HG02571 (cell line): ENCODE measurements at regions not wholly inside any gene's neighbourhood (a gene's known extent, or its start where the extent isn't known, plus 50 kb on each side); places are given as distances from the start of the nearest gene placed in this dataset.
"Not testable (repeated sequence)": the region's sequence is repeated elsewhere in the genome, so short reads cannot be mapped to it uniquely, and the experiment has no call there.

Experiments used
- ATAC-seq: cut with Tn5 transposase; IDR thresholded peaks from one replicate; pipeline ENCODE4 v1.9.1; 2021; ENCODE audit warnings: mild to moderate bottlenecking, moderate library complexity; ENCODE audit not compliant: unreplicated experiment

- ATAC-seq, result not testable (repeated sequence)
Observed at GRCh38 chr10:76815505-76815904, 822.1 kb downstream of the KCNMA1 start.

- ATAC-seq, result no peak
Observed at GRCh38 chr10:76811430-76811829, 826.2 kb downstream of the KCNMA1 start.

DNA sequence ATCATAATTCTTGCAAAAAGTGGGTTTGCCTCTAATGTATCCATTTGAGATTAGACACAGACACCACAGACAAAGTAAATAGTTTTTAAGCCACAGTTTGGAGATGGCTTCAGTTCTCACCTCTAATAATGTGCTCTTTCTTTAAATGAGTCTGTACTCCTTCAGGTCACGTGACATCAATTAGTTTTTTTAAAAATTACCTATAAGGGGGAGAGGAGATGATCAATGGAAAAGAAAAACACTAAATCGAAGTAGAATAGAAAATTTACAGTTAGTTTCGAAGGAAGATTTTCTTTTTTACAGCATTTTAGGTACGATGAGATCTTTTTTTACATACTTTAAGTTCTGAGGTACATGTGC lies 849.2 kb downstream of the KCNMA1 start:
- ATAC-seq, result no peak

DNA sequence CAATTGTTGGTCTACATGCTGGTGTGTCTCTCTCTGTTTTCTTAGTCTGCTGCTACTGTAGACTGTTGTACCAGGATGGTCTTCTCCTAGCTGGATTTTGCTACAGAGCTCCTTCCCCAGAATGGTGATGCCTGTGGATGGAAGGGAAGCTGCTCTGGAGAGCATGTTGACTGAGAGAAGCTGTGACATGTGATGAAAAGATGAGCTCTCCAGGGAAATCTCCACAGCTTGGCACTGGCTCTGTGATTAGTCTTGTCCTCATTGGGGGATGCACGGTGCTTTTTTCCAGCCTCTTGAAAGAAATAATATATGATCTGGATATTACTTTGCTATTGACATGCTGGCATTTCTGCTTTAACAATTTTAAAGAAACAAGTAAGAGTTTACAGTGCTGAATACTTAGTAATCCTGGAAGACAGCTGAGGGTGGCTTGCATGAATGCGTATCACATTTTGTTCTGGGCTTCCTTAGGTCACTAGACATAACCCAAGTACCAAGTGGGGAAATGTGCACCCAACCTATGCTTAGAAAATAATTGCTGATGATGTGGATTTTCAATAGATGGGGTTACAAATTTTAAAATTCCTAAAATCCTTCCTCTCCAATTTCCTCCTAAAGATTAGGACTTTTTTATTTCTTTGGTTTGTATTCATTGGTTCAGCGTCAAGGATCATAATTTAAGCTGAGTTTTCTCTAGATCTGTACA lies 849.7 kb downstream of the KCNMA1 start:
- no peak for ATAC-seq

DNA sequence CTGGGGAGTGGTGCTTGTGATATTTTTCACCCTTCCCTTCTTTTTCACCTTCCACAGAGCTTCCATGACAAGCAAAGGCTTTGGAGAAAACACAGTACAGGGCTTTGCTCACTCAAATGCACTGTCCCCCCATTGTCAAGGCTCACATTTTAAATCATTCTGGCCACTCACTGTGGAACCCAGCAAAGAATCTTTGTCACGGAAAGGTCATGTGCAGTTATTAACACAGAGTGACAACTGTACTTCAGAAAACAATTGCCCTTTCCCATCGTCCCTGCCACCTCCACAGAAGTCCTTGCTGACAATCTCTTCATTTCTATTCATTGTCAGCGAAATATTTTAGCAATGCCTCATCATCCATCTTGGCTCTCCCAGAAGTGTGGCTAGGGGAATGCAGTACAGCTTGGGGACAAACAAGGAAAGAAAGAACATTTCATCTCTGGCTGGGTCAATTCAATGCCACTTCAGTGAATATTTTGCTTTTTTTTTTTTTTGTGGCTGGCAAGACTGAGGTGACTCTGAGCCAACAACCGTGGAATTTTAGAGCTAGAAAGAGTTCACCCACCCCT lies 851.0 kb downstream of the KCNMA1 start:
- no peak for ATAC-seq

GRCh38 chr10:76784076-76784475 lies 853.5 kb downstream of the KCNMA1 start:
- ATAC-seq, result no peak

GRCh38 chr10:76779796-76780301 lies 857.8 kb downstream of the KCNMA1 start:
- no peak for ATAC-seq

- no peak for ATAC-seq
Observed at GRCh38 chr10:76778914-76779795, 858.5 kb downstream of the KCNMA1 start.

- no peak for ATAC-seq
Observed at GRCh38 chr10:76774987-76775603, 862.5 kb downstream of the KCNMA1 start.

- ATAC-seq, result no peak
Observed at GRCh38 chr10:76769582-76769981, 868.0 kb downstream of the KCNMA1 start.

DNA sequence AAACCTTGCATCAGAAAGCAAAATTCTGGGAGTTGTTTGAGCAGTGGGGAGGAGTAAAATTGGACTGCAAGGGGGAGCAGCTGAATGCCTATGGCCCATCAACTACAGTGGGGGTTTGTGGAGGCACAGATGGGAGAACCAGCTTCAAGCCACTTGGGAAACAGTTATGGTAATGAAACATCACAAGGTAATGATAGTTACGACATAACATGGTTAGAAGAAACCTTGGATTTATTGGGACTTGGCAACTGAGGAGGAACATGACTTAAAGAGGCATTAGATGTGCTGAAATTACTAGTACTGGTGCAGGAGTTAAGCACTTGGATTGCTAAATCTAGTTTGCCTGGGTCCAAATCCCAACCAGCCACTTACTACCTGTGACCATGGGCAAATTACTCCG lies 868.4 kb downstream of the KCNMA1 start:
- ATAC-seq, result no peak

- ATAC-seq, result no peak
Observed at GRCh38 chr10:76766682-76767081, 870.9 kb downstream of the KCNMA1 start.

DNA sequence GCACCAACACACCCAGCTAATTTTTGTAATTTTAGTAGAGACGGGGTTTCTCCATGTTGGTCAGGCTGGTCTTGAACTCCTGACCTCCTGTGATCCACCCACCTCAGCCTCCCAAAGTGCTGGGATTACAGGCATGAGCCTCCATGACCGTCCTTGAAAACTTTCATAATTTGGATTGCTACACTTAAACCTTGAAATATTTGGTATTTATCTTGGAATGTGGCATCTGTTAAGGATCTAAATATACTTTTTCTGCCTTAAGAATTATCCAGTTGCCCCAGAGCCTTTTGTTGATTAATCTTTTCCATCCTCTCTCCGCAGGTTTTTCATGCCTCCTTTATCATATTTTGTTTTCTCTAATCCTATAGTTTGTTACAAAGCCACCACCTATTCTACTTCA lies 872.7 kb downstream of the KCNMA1 start:
- ATAC-seq, result not testable (repeated sequence)

DNA sequence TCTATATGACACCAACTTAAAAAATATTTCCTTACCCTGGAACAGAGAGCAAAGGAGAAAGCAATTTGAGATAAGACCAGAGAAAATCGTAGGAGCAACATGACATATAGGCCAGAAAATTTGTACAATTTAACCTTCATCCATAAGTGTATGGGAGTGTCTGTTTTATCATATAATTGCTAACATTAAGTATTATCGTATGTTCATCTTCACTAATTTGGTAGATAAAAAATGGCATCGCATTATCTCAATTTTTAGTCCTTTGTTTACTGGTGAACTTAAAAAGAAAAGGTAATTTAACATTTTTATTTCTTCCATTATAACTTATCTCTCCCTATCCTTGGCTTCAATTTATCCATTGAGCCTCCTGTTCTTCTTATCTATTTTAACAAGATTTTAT lies 873.4 kb downstream of the KCNMA1 start:
- no peak for ATAC-seq

- ATAC-seq, result no peak
Observed at GRCh38 chr10:76763376-76763775, 874.2 kb downstream of the KCNMA1 start.

- no peak for ATAC-seq
Observed at GRCh38 chr10:76759681-76760080, 877.9 kb downstream of the KCNMA1 start.

DNA sequence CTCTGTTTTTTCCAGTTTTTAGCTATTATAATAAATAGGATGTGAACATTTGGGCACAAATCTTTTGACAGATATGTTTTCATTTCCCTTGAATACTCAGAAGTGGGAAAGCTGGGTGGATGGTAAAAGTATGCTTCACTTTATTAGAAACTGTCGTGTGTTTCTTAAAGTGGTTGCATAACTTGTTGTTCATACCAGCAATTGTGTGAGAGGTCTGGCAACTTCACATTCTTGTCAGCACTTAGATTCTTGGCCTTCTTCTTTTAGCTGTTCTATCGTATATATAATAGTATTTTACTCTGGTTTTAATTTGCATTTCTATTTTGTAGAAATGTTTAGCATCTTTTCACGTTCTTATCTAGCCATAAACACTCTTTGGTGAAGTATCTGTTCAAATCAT lies 894.4 kb downstream of the KCNMA1 start:
- ATAC-seq, result no peak

DNA sequence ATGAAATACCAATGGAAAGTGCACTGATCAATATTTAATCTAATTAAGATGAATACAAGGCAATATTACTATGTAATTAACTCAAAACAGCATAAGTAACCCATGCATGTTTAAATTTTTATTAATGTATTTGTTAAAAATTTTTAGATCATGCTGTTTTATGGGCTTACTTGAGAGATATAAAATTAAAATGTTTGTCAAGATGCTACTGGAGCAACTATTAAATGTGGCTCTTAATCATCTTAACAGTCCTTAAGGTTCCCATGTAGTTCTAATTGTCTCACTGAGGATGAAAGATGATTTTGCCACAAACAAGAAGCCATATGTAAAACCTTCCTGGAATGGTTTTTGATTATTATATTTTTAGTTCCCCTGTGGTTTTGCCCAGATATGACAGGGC lies 897.1 kb downstream of the KCNMA1 start:
- ATAC-seq, result no peak

DNA sequence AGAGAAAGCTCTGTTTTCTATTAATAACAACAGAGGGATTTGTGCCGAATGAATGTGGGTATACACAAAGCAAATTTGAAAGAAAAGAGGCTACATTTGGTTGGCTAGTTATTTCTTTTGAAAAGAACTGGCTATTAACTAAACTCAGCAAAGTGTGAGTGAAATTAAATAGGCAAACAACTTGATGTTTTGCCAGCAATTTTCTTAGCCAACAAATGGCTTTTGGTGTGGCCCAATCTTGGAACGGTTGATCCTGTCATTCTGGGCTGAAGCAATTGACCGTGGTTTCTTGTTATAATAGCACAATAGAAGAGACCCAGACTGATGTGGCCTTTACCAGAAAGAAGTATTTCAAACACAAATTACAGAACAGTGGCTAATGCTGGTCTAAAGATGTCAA lies 898.6 kb downstream of the KCNMA1 start:
- no peak for ATAC-seq

GRCh38 chr10:76736815-76737618 lies 900.6 kb downstream of the KCNMA1 start:
- ATAC-seq, result no peak

DNA sequence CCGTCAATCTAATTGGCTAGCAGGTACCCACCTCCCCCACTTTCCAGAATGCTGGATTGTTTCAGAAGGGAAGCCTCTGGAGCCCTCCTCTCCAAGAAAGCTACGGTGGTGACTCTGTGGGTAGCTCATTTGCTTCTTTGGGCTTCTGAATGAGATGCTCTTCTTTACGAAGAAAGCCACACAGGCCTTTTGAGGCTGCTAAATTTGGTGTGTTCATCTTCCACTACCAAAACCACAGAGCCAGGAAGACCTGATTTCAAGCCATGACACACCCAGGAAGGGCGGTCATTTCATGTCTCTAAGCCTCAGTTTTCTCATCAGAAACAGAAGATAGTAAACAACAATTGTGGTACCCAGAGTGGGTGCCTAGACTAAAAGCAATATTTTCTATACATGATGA lies 901.2 kb downstream of the KCNMA1 start:
- ATAC-seq, result no peak
